Tibial nerve (tissue), 4 donors: ENCODE measurements at regions not wholly inside any gene's neighbourhood (a gene's known extent, or its start where the extent isn't known, plus 50 kb on each side); places are given as distances from the start of the nearest gene placed in this dataset.

Experiments used
- DNase-seq, 2 donors: peaks; one replicate each; pipeline ENCODE4 v3.0.0-alpha.2; 2019; ENCODE audit warnings: low spot score in 2 of 2
- H3K27ac ChIP-seq, 4 donors: fragments of 200-600 bp; sonication (generic) in 3 of 4; one replicate each; pipeline ENCODE4 v1.5.1; 2017 to 2019; ENCODE audit warnings: mild to moderate bottlenecking in 1 of 4
- H3K27me3 ChIP-seq, 2 donors: fragments of 200-600 bp; sonication (generic) in 1 of 2; one replicate each; pipeline versions ENCODE4 v1.5.1 to v1.6.0; 2017 to 2019
- H3K36me3 ChIP-seq, 3 donors: fragments of 200-600 bp; sonication (generic); one replicate each; pipeline ENCODE4 v1.5.1; 2018 to 2019
- H3K4me1 ChIP-seq, 4 donors: fragments of 200-600 bp; sonication (generic) in 3 of 4; one replicate each; pipeline ENCODE4 v1.5.1; 2017 to 2019
- H3K4me3 ChIP-seq, 4 donors: fragments of 200-600 bp; sonication (generic) in 3 of 4; one replicate each; pipeline ENCODE4 v1.5.1; 2017 to 2019; ENCODE audit warnings: mild to moderate bottlenecking in 1 of 4, moderate library complexity in 1 of 4
- H3K9me3 ChIP-seq, 4 donors: fragments of 200-600 bp; sonication (generic) in 3 of 4; one replicate each; pipeline ENCODE4 v1.5.1; 2017 to 2019
- EP300 ChIP-seq, 2 donors: sonication (generic); formaldehyde crosslinking; IDR thresholded peaks; one replicate each; pipeline ENCODE4 v1.6.1; 2017; ENCODE audit warnings: antibody characterized with exemption in 2 of 2, mild to moderate bottlenecking in 1 of 2
- POLR2A ChIP-seq, 2 donors: fragments of 450-650 bp; IDR thresholded peaks; one replicate each; pipeline ENCODE4 v1.6.1; 2017; ENCODE audit warnings: antibody characterized with exemption in 2 of 2, mild to moderate bottlenecking in 2 of 2, moderate library complexity in 2 of 2
- WGBS, 2 donors: methylation state at CpG; one replicate each; pipeline ENCODE4 v1.1.5; 2018; 5-methylcytosine and 5-hydroxymethylcytosine counted together
- TF ChIP-seq, protein P1 (sequence below), 5 experiments: fragments of 200-600 bp in 3 of 5; fragments of 450-650 bp in 2 of 5; sonication (generic) in 3 of 5; IDR thresholded peaks; one replicate each; pipeline ENCODE4 v1.5.1; 2016 to 2019; ENCODE audit warnings: antibody characterized with exemption in 5 of 5, mild to moderate bottlenecking in 3 of 5, moderate library complexity in 2 of 5

DNA sequence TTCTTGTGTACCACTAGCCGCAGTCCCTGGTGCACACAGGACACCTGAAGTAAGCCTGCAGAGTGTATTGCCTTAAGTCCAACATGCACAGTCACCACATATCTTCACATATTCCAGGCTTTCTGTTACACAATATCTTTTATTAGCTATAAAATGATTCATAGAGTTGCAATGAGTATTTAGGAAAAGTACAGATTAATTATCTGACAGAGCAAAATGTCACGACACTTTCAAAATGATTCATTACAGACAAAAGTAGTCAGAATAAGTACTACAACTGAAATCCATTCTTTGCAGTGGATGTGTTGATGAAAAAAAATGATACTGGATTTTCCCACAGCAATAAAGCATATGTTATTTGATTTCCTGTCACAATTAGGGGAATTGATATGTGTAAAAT lies 199.5 kb upstream of the ASCC3 start:
- Histone ChIP-seq H3K36me3 (no peaks in the 10 kb centered on the region), H3K4me1 (peaks cover 0 to 3% (median 0%) of the 10 kb centered on the region in 4 donors), H3K27me3 (no peaks in the 10 kb centered on the region), H3K27ac (no peak overlapping the region), H3K4me3 (no peak overlapping the region), H3K9me3 (peaks cover 0 to 17% (median 1%) of the 10 kb centered on the region in 4 donors)
- no peak for DNase-seq
- TF ChIP-seq, protein P1, sequence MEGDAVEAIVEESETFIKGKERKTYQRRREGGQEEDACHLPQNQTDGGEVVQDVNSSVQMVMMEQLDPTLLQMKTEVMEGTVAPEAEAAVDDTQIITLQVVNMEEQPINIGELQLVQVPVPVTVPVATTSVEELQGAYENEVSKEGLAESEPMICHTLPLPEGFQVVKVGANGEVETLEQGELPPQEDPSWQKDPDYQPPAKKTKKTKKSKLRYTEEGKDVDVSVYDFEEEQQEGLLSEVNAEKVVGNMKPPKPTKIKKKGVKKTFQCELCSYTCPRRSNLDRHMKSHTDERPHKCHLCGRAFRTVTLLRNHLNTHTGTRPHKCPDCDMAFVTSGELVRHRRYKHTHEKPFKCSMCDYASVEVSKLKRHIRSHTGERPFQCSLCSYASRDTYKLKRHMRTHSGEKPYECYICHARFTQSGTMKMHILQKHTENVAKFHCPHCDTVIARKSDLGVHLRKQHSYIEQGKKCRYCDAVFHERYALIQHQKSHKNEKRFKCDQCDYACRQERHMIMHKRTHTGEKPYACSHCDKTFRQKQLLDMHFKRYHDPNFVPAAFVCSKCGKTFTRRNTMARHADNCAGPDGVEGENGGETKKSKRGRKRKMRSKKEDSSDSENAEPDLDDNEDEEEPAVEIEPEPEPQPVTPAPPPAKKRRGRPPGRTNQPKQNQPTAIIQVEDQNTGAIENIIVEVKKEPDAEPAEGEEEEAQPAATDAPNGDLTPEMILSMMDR (IDR thresholded peaks at IDR 0.05) = no peak
- no peak for TF ChIP-seq EP300 (IDR thresholded peaks at IDR 0.05)
- no peak for TF ChIP-seq POLR2A (IDR thresholded peaks at IDR 0.05)
- WGBS, 2 donors = 75% methylated on average over 2 of the region's 2 CpGs

- no peaks in the 10 kb centered on the region for H3K36me3 ChIP-seq
- 29 to 30% methylated on average over 3 of the region's 3 CpGs for WGBS, 2 donors
- H3K9me3 ChIP-seq = peaks cover 0 to under 1% (median 0%) of the 10 kb centered on the region in 4 donors
- no peak for DNase-seq
- TF ChIP-seq POLR2A (IDR thresholded peaks at IDR 0.05) (no peak), EP300 (IDR thresholded peaks at IDR 0.05) (no peak)
- TF ChIP-seq, protein P1 (IDR thresholded peaks at IDR 0.05) = no peak
- H3K4me1 ChIP-seq = peaks cover 0 to 3% (median 0%) of the 10 kb centered on the region in 4 donors
- H3K27me3 ChIP-seq = no peaks in the 10 kb centered on the region
- no peak overlapping the region for H3K27ac ChIP-seq
- H3K4me3 ChIP-seq = no peak overlapping the region
These were observed 202.5 kb upstream of the ASCC3 start for GRCh38 chr6:101083533-101084175.

- 38 to 44% methylated on average over 3 of the region's 3 CpGs for WGBS, 2 donors
- Histone ChIP-seq H3K4me1 (peaks cover 0 to 2% (median 0%) of the 10 kb centered on the region in 4 donors), H3K27me3 (no peaks in the 10 kb centered on the region), H3K4me3 (no peak overlapping the region), H3K9me3 (peaks cover 0 to 1% (median under 1%) of the 10 kb centered on the region in 4 donors), H3K36me3 (no peaks in the 10 kb centered on the region), H3K27ac (no peak overlapping the region)
- TF ChIP-seq EP300 (IDR thresholded peaks at IDR 0.05) (no peak), POLR2A (IDR thresholded peaks at IDR 0.05) (no peak)
- TF ChIP-seq, protein P1 (IDR thresholded peaks at IDR 0.05) = no peak
- DNase-seq = no peak
These were observed 204.2 kb upstream of the ASCC3 start for GRCh38 chr6:101085327-101085726.

DNA sequence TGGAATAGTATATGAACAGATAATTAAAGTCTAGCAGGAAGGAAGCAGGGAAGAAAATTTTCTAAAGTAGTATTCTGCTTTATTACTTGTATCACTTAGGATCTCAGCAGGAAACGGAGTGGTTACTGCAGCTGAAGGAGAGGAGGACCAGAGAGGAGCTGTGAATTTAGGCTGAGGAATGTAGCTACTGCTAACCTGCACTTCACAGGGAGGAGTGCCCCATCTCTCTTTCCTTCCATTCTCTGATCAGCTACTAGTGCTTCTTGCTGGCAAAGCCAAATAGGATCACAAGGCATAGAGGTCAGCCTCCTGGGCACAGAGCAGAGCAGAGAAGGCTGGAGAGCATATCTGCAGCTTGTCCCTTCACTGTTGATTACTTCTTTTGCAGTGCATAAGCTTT lies 205.3 kb upstream of the ASCC3 start:
- no peak overlapping the region for H3K27ac ChIP-seq
- H3K9me3 ChIP-seq = peaks cover 0 to 10% (median 4%) of the 10 kb centered on the region in 4 donors
- DNase-seq = no peak
- WGBS, 2 donors = 51 to 57% methylated on average over 1 of the region's 1 CpG
- H3K36me3 ChIP-seq = no peaks in the 10 kb centered on the region
- no peak for TF ChIP-seq EP300 (IDR thresholded peaks at IDR 0.05)
- no peak for TF ChIP-seq POLR2A (IDR thresholded peaks at IDR 0.05)
- TF ChIP-seq, protein P1 (IDR thresholded peaks at IDR 0.05) = no peak
- H3K4me3 ChIP-seq = no peak overlapping the region
- no peaks in the 10 kb centered on the region for H3K4me1 ChIP-seq
- H3K27me3 ChIP-seq = no peaks in the 10 kb centered on the region

DNA sequence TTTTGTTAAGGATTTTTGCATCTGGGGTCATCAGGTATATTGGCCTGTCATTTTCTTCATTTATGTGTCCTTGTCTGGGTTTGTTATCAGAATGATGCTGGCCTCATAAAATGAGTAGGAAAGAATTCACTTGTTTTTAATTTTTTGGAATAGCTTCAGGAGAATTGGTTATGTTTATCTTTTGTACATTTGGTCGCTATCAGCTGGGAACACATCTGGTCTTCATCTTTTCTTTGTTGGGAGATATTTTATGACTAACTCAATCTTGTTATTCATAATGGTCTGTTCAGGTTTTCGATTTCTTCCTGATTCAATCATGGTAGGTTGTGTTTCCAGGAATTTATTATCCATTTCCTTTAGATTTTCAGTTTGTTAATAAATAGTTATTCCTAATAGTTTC lies 207.5 kb upstream of the ASCC3 start:
- no peaks in the 10 kb centered on the region for H3K27me3 ChIP-seq
- no peak for DNase-seq

More for the DNA sequence above, 207.5 kb upstream of the ASCC3 start:
- no peaks in the 10 kb centered on the region for H3K36me3 ChIP-seq
- no peak overlapping the region for H3K27ac ChIP-seq
- H3K4me3 ChIP-seq = no peak overlapping the region
- H3K9me3 ChIP-seq = peaks cover 0 to 20% (median 4%) of the 10 kb centered on the region in 4 donors
- TF ChIP-seq POLR2A (IDR thresholded peaks at IDR 0.05) (no peak), EP300 (IDR thresholded peaks at IDR 0.05) (no peak)
- TF ChIP-seq, protein P1 (IDR thresholded peaks at IDR 0.05) = no peak
- H3K4me1 ChIP-seq = no peaks in the 10 kb centered on the region
- WGBS, 2 donors = 60 to 68% methylated on average over 2 of the region's 2 CpGs
